GM21526 (cell line): ENCODE measurements at regions not wholly inside any gene's neighbourhood (a gene's known extent, or its start where the extent isn't known, plus 50 kb on each side); places are given as distances from the start of the nearest gene placed in this dataset.

Experiments used
- ATAC-seq: cut with Tn5 transposase; IDR thresholded peaks from one replicate; pipeline ENCODE4 v1.9.1; 2021; ENCODE audit warnings: moderate library complexity; ENCODE audit not compliant: unreplicated experiment, low FRiP score

DNA sequence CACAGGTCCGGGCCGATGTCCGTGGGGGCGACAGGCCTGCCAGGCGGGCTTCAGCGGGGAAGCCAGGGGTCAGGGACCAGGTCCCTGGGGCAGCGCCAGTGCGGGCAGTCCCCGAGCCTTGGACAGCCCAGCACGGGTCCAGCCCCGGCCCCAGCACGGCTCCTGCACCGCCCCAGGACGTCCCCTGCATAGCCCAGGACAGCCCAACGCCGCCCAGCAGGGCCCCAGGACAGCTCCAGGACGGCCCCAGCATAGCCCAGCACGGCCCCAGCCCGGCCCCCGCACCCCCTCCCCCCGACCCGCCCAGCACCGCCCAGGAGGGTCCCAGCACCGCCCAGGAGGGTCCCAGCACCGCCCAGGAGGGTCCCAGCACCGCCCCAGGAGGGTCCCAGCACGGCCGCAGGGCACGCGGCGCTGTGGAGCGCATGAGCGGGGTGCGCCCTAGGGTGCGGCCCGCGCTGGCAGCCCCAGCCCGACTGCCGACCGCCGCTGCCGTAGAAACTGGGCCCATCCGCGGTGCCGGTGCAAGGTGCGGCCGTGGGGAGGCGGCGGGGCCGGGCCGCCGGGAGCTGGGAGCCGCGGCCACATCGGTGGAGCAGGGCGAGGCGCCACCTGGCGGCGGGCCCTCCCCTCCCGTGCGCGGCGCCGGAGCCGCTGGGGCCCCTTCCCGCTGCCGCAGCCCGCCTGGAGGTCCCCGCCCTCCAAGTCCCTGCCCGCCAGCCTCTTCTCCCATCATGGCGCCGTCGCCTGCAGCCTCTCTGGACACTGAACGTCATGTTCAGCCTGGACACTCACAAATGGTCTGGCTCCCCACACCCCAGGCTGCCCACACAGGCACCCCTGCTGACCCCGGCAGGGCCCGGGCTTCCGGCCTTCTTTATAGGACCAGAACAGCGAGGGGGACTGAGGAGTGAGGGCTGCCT, 106.8 kb upstream of the NKX1-1 start:
- no peak for ATAC-seq

DNA sequence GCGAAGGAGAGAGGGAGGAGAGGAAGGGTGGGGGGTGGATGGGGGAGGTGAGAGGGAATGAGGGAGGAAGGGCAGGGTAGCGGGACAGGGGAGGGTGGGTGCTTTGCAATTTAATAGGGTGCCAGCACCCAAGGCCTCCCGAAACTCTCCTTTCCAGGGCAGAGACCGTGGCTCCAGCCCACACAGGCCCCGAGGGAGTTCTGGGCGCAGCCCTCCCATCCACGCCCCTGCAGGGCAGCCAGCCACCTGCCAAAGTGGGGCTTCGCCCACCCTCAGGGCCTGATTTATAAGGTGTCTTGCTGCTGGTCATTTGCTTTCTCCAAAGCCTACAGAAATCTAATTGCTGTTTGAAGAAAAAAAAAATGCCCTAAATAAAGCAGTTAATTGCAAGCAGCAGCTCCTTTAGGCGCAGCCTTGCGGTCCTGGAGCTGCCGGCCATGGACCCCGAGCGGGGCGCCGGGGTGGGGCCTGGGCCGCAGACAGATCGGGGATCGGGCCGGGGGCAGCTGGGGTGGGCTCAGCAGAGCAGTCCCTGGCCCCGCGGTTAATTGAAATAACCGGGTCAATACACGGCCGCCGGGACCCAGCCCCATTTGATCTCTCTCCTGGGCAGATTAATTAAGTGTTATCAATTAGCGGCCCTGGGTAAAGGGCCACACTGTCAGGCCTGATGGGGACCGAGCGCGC, 106.0 kb upstream of the NKX1-1 start:
- no peak for ATAC-seq

GRCh38 chr4:1511441-1512041, 105.3 kb upstream of the NKX1-1 start:
- ATAC-seq = no peak

DNA sequence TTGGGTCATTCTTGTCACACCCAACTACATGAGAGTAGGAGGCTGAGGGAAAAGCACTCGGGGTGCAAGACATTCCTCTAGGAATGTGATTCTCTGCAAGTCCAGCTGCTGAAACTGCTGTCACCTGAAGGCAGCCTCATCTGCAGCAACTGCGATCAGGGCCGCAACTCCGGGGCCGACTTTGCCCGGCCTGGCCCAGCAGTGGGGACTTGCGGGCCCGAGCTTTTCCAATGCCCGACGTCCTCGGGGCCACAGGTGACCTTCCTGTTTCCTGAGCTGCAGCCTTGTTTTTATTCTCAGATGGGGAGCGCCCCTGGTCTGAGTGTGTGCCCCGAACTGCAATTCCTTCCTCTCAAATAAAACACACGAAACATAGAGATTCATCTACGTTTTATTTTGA, 104.7 kb upstream of the NKX1-1 start:
- ATAC-seq = no peak

DNA sequence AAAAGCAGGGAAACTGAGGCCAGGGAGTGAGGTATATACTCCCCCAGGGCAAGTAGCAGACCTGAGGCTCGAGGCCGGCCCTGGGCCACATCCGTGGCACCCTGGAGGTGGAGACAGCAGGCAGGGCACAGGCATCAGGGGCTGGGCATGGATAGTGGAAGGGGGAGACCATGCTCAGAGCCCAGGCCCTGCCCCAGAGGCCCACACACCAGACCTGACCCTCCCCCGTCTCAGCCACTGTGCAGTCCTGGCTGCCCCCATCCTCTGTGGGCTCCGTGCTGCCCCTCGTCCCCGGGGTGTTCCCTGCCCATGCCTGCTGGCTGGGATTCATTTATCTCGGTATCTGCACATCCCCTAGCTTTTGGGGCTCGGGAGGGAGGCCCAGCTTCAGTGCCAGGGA, 103.1 kb upstream of the NKX1-1 start:
- no peak for ATAC-seq

DNA sequence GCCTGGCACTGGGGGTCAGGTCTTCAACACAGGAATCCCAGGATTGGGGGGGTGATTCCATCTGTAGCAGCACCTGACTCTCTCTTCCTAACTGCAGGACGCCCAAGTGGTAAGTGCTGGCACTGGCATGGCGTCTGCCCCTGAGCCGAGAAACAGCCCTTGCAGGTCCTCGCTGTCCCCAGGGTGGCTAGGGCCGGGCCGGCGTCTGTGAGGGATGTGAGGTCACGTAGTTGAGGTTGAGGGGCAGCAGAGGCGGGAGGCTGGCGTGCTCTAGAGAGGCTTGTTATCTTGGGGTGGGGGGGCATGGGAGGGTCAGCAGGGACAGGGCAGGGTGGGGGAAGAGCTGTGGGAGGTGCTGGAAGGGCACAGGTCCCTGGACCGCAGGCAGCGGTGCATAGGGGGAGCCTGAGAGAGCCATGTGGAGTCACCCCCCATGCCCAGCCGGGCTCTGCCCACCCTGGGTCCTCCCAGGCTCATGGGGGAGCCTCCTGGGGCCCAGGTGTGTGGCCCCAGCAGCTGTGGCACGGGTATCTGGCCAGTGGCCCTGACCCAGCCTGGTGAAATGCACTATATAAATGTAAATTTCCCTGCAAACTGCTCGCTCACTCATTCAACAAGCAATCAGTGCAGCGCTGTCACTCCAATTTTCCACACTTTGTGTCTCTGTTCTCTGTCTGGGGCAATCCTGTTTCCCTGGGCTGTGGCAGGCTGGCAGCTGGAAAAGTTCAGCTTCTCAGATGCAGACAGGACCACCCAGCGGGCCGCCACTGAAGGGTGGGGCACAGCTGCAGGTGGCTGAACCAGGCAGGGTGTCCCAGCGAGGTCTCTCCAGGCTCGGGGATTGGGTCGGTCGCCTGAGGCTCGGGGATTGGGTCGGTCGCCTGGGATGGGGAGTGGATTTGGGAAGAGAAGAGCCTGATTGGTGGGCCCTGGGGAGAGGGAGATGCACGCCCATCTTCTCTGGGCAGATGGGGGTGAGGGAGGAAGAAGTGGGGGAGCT, 102.2 kb upstream of the NKX1-1 start:
- no peak for ATAC-seq

GRCh38 chr4:1506956-1507721, 100.9 kb upstream of the NKX1-1 start:
- ATAC-seq = no peak

DNA sequence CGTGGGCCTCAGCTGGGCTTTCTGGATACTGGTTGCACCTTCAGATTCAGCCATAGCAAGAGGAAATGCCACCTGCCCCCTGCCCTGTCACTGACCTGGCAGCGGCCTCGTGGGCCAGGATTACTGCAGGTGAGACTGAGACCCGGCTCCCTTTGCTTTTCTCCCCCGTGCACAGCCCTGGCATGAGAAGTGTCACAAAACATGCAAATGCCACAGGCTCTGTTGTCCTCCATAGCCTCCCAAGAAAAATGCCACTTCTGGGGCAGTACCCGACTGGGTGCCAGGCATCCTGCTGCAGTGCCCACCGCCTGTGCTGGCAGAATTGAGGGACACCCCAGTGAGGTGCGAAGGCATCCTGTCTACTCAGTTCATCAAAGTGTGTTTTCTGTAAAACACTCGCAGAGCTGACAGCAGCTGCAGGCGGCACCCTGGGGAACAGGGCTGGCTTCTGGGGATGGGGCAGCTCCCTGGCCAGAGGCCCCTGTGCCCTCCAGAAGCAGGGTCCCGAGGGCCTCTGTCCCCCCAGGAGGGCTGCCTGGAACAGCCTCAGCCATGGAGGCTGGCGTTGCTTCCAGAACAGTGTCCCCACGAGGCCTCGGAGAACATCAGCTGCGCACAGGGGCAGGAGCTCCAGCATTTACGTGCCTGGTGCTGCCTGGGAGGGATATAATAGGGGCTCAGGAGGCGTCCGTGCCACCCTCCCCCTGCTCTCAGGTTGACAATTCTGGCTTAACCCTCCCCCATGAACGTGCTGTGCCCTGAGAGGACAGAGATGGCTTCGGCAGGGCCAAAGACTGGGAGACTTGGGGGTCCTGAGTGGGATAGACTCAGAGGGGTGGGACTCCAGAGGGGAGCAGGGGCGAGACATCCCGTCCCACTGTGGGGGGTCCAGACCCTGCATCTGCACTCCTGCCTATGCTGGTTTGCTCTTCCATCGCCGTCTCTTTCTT, 99.5 kb upstream of the NKX1-1 start:
- no peak for ATAC-seq

- no peak for ATAC-seq
Measured at GRCh38 chr4:1504595-1505500, 98.6 kb upstream of the NKX1-1 start.

- ATAC-seq = no peak
Measured at GRCh38 chr4:1503583-1504471, 97.6 kb upstream of the NKX1-1 start.

- no peak for ATAC-seq
Measured at GRCh38 chr4:1502976-1503375, 96.7 kb upstream of the NKX1-1 start.

DNA sequence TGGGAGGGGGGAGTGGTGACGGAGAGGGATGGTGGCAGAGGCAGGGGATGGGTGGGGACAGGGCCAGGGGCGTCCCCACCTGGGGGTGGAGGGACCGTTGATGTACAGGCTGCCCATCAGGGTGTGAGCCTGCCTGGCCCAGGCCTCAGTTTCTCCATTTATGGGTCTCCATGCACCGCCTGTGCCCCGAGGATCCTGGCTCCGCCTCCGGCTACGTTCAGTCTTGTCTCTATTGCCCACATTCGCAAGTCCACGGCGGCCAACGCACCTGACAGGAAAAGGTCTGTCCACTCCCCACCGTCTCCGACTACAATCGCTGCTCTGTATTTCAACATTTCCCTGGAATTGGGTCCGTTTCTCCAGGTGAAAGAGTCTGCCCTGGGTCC, 96.3 kb upstream of the NKX1-1 start:
- ATAC-seq = no peak

DNA sequence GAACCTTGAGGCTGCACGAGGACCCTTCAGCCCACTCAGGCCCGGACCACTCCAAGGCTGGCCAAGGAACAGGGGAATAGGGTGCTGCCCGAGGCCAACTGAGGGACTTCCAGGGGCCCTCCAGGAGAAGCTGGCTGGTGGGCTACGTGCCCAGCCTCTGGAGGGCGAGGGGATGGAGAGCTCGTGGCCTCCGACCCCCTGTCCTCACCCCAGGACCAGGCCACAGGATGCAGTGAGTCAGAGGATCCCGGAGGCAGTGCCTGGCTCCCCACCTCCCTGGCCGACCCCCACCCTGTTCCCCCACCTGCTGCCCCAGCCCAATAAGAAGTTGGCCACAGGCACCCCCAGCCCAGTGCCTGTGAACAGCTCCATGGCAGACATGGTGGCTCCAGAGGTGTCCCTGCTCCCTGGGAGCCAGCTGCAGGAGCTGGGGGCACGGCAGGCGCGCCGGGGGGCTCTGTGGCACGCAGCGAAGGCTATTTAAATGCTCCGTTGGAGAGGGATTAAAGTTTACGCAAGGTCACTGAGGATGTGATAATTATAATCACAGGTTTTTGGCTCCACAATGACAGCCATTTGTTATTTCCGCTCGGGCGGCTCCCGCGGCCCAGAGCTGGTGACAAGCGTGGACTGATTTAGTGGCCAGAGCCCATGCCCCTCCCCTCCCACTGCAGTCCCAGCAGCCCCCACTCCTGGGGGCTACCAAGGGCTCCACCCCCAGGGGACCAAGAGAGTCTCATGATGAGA, 95.7 kb upstream of the NKX1-1 start:
- no peak for ATAC-seq

- no peak for ATAC-seq
Measured at GRCh38 chr4:1500966-1501753, 94.9 kb upstream of the NKX1-1 start.
